ENCODE measurements at regions not wholly inside any gene's neighbourhood (a gene's known extent, or its start where the extent isn't known, plus 50 kb on each side); places are given as distances from the start of the nearest gene placed in this dataset.
"Not testable (repeated sequence)": the region's sequence is repeated elsewhere in the genome, so short reads cannot be mapped to it uniquely, and the experiment has no call there.

- no peak for DNase-seq
Measured at GRCh38 chr3:118146658-118147375, 887.8 kb downstream of the IGSF11 start.

- no peak for DNase-seq
Measured at GRCh38 chr3:118151164-118151563, 883.5 kb downstream of the IGSF11 start.

- DNase-seq: not testable (repeated sequence)
Measured at GRCh38 chr3:118162627-118163588, 871.7 kb downstream of the IGSF11 start.

- DNase-seq: no peak
Measured at GRCh38 chr3:118165413-118165812, 869.2 kb downstream of the IGSF11 start.

GRCh38 chr3:118167571-118167970 lies 867.1 kb downstream of the IGSF11 start:
- DNase-seq: no peak

- DNase-seq: no peak
Measured at GRCh38 chr3:118168175-118168574, 866.5 kb downstream of the IGSF11 start.

- DNase-seq: no peak
Measured at GRCh38 chr3:118171236-118171852, 863.3 kb downstream of the IGSF11 start.

GRCh38 chr3:118180853-118181252 lies 853.8 kb downstream of the IGSF11 start:
- DNase-seq: no peak

- no peak for DNase-seq
Measured at GRCh38 chr3:118181274-118181673, 853.4 kb downstream of the IGSF11 start.

GRCh38 chr3:118186051-118186450 lies 848.6 kb downstream of the IGSF11 start:
- no peak for DNase-seq

GRCh38 chr3:118187221-118187620 lies 847.4 kb downstream of the IGSF11 start:
- no peak for DNase-seq

GRCh38 chr3:118196183-118196582 lies 838.5 kb downstream of the IGSF11 start:
- no peak for DNase-seq

- no peak for DNase-seq
Measured at GRCh38 chr3:118199044-118199443, 835.6 kb downstream of the IGSF11 start.

- DNase-seq: no peak
Measured at GRCh38 chr3:118204052-118204656, 830.5 kb downstream of the IGSF11 start.

- DNase-seq: no peak
Measured at GRCh38 chr3:118207271-118207670, 827.4 kb downstream of the IGSF11 start.

- no peak for DNase-seq
Measured at GRCh38 chr3:118208642-118209041, 826.0 kb downstream of the IGSF11 start.

GRCh38 chr3:118213892-118214291 lies 820.8 kb downstream of the IGSF11 start:
- no peak for DNase-seq

- DNase-seq: no peak
Measured at GRCh38 chr3:118226206-118226605, 808.4 kb downstream of the IGSF11 start.

- no peak for DNase-seq
Measured at GRCh38 chr3:118227191-118227590, 807.5 kb downstream of the IGSF11 start.

- no peak for DNase-seq
Measured at GRCh38 chr3:118228151-118228550, 806.5 kb downstream of the IGSF11 start.

- DNase-seq: no peak
Measured at GRCh38 chr3:118229196-118229595, 805.5 kb downstream of the IGSF11 start.

- DNase-seq: no peak
Measured at GRCh38 chr3:118231578-118231977, 803.1 kb downstream of the IGSF11 start.

GRCh38 chr3:118239253-118239652 lies 795.4 kb downstream of the IGSF11 start:
- DNase-seq: no peak

Measured in HCEC 1CT (cell line).